ENCODE measurements at regions not wholly inside any gene's neighbourhood (a gene's known extent, or its start where the extent isn't known, plus 50 kb on each side); places are given as distances from the start of the nearest gene placed in this dataset.

DNA sequence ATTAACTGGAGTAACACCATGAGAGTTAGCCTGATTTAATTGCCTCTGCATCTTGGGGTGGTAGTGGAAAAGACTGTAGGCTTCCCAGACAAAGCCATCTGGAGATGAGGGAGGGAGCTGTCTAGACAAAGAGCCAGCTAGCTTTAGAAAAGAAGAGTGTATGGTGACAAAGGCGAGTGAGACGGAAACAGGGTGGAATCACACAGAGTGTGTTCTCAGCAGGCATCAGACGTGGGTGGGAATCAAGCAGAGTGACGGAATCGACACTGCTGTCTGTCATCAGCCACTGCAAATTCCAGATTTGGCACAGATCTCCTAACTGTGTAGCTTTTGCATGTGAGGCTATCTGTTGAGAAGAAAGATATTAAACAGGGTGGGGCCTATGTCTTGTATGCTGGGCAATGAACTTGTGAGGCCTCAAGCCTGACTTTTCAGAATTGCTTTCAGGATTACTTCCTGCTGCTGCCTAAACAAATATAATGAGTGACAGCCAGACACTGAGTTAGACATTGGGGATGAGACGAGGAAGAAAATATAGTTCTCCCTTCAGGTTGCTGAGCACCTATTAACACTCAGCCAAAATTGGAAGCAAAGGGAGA, 236.5 kb upstream of the GRIP1 start:
- Histone ChIP-seq H3K36me3 (no peaks in the 10 kb centered on the region), H3K4me3 (ENCODE audit: low read depth, low read length) (no peak overlapping the region), H3K27me3 (no peaks in the 10 kb centered on the region), H3K4me1 (no peaks in the 10 kb centered on the region), H3K9me3 (no peaks in the 10 kb centered on the region; the same call in 1 of the 2 replicates)
- TF ChIP-seq, protein P1, sequence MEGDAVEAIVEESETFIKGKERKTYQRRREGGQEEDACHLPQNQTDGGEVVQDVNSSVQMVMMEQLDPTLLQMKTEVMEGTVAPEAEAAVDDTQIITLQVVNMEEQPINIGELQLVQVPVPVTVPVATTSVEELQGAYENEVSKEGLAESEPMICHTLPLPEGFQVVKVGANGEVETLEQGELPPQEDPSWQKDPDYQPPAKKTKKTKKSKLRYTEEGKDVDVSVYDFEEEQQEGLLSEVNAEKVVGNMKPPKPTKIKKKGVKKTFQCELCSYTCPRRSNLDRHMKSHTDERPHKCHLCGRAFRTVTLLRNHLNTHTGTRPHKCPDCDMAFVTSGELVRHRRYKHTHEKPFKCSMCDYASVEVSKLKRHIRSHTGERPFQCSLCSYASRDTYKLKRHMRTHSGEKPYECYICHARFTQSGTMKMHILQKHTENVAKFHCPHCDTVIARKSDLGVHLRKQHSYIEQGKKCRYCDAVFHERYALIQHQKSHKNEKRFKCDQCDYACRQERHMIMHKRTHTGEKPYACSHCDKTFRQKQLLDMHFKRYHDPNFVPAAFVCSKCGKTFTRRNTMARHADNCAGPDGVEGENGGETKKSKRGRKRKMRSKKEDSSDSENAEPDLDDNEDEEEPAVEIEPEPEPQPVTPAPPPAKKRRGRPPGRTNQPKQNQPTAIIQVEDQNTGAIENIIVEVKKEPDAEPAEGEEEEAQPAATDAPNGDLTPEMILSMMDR (IDR thresholded peaks at IDR 0.05; ENCODE audit: low read depth, low read length) = no peak
- no peak for DNase-seq

DNA sequence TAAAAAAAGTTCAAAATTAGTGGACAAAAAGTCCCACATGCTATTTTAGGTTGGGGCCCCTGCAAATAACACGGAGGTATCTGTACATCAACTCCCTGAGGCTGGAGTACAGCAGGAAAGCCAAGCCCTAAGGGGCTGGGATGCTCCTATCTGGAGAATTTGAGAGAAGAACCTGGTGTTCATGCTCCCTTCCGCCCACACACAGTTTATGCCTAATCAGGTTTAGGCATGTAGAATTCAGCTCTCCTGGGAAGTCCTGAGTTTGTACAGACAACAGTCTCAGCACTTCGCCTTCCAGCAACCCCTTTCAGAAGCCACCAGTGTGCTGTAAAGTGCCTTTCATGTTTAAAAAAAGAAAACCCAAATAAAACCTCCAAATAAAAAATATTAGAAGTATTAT, 237.3 kb upstream of the GRIP1 start:
- TF ChIP-seq, protein P1 (IDR thresholded peaks at IDR 0.05; ENCODE audit: low read depth, low read length) = no peak
- no peak for DNase-seq
- Histone ChIP-seq H3K36me3 (no peaks in the 10 kb centered on the region), H3K4me1 (no peaks in the 10 kb centered on the region), H3K27me3 (no peaks in the 10 kb centered on the region), H3K9me3 (no peaks in the 10 kb centered on the region; the same call in 1 of the 2 replicates), H3K4me3 (ENCODE audit: low read depth, low read length) (no peak overlapping the region)

DNA sequence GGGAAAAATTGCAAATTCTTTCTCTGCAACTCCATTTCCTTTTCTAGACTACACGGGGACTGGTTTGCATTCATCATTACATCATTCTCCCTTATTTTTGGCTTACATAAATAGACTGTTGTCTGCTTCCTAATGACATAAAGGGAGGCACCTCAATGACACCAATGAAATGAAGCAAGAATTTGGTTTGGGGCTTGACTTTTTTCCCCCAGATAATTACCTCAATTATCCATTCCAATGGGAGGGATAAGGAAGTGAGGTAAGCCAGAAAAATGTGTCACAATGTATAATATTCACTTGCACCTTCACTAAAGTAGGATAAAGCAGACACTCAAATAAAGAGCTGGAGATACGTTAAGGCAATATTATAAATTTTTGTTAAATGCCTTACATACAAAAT, 240.6 kb upstream of the GRIP1 start:
- no peak for DNase-seq
- Histone ChIP-seq H3K36me3 (no peaks in the 10 kb centered on the region), H3K9me3 (no peaks in the 10 kb centered on the region), H3K4me1 (no peaks in the 10 kb centered on the region), H3K4me3 (ENCODE audit: low read depth, low read length) (no peak overlapping the region), H3K27me3 (no peaks in the 10 kb centered on the region)
- TF ChIP-seq, protein P1 (IDR thresholded peaks at IDR 0.05; ENCODE audit: low read depth, low read length) = no peak

DNA sequence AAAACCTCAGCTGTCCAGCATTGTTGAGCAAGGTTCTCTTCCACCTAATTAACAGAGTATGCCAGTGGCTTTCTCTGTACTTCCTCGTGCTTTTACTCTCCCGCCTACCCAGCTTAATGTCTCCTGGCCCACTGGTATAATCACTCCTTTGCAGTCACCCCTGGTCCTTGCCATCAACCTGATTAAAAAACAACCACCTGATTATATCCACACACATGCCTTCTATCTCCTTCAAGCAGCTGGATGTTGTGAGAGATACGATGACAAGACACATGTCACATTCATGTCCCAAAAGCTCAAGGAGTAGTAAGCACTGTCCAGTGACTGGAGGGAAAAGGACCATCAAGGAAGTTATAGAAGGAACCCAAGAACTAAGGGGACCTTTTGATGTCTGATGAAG, 241.3 kb upstream of the GRIP1 start:
- Histone ChIP-seq H3K4me1 (no peaks in the 10 kb centered on the region), H3K9me3 (no peaks in the 10 kb centered on the region), H3K27me3 (no peaks in the 10 kb centered on the region), H3K4me3 (ENCODE audit: low read depth, low read length) (no peak overlapping the region), H3K36me3 (no peaks in the 10 kb centered on the region)
- DNase-seq = no peak
- TF ChIP-seq, protein P1 (IDR thresholded peaks at IDR 0.05; ENCODE audit: low read depth, low read length) = no peak

DNA sequence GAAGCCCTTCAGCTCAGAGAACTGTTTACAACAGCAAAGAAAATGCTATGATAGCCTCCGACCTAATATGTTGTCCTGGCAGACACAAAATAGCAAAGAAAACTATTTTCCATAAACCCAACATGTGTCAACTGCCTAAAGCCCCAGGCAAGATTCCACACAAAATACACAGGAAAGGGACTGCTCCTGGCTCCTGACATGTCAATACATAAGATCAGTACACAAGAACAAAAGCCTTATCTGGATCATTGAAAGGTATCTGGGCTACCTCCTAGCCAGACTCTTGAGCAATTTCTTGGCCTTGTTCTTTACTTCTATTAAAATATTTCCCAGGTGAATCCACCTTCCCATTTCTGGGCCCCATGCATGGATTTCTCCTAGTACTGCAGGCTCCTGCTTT, 242.3 kb upstream of the GRIP1 start:
- TF ChIP-seq, protein P1 (IDR thresholded peaks at IDR 0.05; ENCODE audit: low read depth, low read length) = no peak
- H3K4me1 ChIP-seq = no peaks in the 10 kb centered on the region
- no peak overlapping the region for H3K4me3 ChIP-seq (ENCODE audit: low read depth, low read length)
- no peaks in the 10 kb centered on the region for H3K9me3 ChIP-seq
- no peaks in the 10 kb centered on the region for H3K36me3 ChIP-seq
- H3K27me3 ChIP-seq = no peaks in the 10 kb centered on the region
- no peak for DNase-seq

DNA sequence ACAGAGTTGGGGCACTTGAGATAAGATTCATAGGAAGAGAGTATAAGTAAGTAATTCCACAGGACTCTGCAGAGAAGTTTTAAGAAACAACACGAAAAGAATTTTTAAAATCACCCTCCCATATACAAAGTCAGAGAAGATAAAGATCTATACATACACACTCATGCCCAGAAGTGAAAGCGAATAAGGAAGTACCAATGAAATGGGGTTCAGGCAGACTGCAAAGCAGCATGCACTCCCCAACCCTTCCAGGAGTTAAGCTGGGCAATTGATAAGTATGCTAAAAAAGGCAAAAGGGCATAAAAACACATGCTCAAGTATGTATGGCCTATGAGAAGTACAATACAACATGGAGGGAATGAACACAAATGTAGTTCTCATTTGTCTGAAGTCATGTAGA, 246.2 kb upstream of the GRIP1 start:
- H3K4me3 ChIP-seq (ENCODE audit: low read depth, low read length) = no peak overlapping the region
- DNase-seq = no peak
- H3K9me3 ChIP-seq = no peaks in the 10 kb centered on the region
- H3K27me3 ChIP-seq = no peaks in the 10 kb centered on the region
- TF ChIP-seq, protein P1 (IDR thresholded peaks at IDR 0.05; ENCODE audit: low read depth, low read length) = no peak
- H3K4me1 ChIP-seq = no peaks in the 10 kb centered on the region
- H3K36me3 ChIP-seq = no peaks in the 10 kb centered on the region
